Body of pancreas (tissue), 4 donors: ENCODE measurements at regions not wholly inside any gene's neighbourhood (a gene's known extent, or its start where the extent isn't known, plus 50 kb on each side); places are given as distances from the start of the nearest gene placed in this dataset.
A peak's percentile ranks its signal among the peaks of the same experiment; 100 is the strongest.

Source experiments
- ATAC-seq: fragments of 150-250 bp; one replicate; pipeline ENCODE4 v1.9.1; 2016
- DNase-seq, 4 donors: peaks; one replicate each; pipeline ENCODE4 v3.0.0-alpha.2; 2019
- H3K27ac ChIP-seq, 4 donors: fragments of 200-600 bp; sonication (generic); 1 replicate in 3 of 4; 2 replicates in 1 of 4; pipeline versions ENCODE4 v1.5.1 to v1.6.1; 2016 to 2019; ENCODE audit warnings: mild to moderate bottlenecking in 1 of 4, mixed read lengths in 1 of 4, moderate library complexity in 1 of 4
- H3K27me3 ChIP-seq, 2 donors: fragments of 200-600 bp; sonication (generic); one replicate each; pipeline ENCODE4 v1.6.0; 2016; ENCODE audit warnings: mild to moderate bottlenecking in 1 of 2
- H3K36me3 ChIP-seq, 2 donors: fragments of 200-600 bp; sonication (generic); replicated peaks in 1 of 2; 2 replicates each; pipeline ENCODE4 v1.5.1; 2016; ENCODE audit warnings: low read depth in 2 of 2; ENCODE audit not compliant: insufficient read depth in 1 of 2
- H3K4me1 ChIP-seq: fragments of 200-600 bp; sonication (generic); one replicate; pipeline ENCODE4 v1.6.0; 2016
- H3K4me3 ChIP-seq, 2 donors: fragments of 200-600 bp; sonication (generic); 1 replicate in 1 of 2; 2 replicates in 1 of 2; pipeline ENCODE4 v1.5.1; 2016 to 2019
- H3K9me3 ChIP-seq, 3 donors: fragments of 200-600 bp; sonication (generic); 1 replicate in 2 of 3; 2 replicates in 1 of 3; pipeline ENCODE4 v1.5.1; 2016
- POLR2A ChIP-seq, 3 donors: fragments of 450-650 bp; IDR thresholded peaks; one replicate each; pipeline ENCODE4 v1.6.1; 2016; ENCODE audit warnings: antibody characterized with exemption in 3 of 3, mild to moderate bottlenecking in 2 of 3
- WGBS, 2 donors: methylation state at CpG; one replicate each; pipeline ENCODE4 v1.1.5; 2017; 5-methylcytosine and 5-hydroxymethylcytosine counted together
- intact Hi-C: fragments of 100-400 bp; cut with DNase I; formaldehyde crosslinking; loops from one replicate; pipeline ENCODE4 v1.15.1; 2023
- TF ChIP-seq, protein P1 (sequence below), 7 experiments: fragments of 450-650 bp in 4 of 7; fragments of 200-600 bp in 3 of 7; sonication (generic) in 3 of 7; IDR thresholded peaks; one replicate each; pipeline ENCODE4 v1.5.1; 2016 to 2019; ENCODE audit warnings: antibody characterized with exemption in 7 of 7

DNA sequence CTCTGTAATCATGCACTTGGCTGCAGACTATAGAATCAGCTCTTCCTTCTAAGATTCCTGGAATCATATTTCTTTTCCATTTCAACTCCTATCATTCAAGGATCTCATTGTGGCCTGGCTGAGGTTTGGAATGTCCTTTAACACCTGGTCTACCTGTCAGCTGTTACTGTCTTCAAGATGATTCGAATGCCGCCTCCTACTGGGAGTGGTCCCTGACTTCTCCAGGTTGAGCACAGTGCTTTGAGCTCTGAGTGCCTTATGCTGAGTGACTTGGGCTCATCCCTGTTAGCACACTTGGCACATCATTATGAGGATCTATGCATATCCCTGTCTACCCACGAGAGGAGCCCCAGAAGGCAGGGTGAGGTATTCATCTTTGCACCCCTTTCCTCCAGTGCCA lies 87.6 kb downstream of the MARCHF4 start:
- TF ChIP-seq POLR2A (IDR thresholded peaks at IDR 0.05) = no peak
- TF ChIP-seq, protein P1, sequence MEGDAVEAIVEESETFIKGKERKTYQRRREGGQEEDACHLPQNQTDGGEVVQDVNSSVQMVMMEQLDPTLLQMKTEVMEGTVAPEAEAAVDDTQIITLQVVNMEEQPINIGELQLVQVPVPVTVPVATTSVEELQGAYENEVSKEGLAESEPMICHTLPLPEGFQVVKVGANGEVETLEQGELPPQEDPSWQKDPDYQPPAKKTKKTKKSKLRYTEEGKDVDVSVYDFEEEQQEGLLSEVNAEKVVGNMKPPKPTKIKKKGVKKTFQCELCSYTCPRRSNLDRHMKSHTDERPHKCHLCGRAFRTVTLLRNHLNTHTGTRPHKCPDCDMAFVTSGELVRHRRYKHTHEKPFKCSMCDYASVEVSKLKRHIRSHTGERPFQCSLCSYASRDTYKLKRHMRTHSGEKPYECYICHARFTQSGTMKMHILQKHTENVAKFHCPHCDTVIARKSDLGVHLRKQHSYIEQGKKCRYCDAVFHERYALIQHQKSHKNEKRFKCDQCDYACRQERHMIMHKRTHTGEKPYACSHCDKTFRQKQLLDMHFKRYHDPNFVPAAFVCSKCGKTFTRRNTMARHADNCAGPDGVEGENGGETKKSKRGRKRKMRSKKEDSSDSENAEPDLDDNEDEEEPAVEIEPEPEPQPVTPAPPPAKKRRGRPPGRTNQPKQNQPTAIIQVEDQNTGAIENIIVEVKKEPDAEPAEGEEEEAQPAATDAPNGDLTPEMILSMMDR (IDR thresholded peaks at IDR 0.05) = no peak
- 70 to 91% methylated on average over 3 of the region's 3 CpGs for WGBS, 2 donors
- no peak overlapping the region for H3K27ac ChIP-seq

DNA sequence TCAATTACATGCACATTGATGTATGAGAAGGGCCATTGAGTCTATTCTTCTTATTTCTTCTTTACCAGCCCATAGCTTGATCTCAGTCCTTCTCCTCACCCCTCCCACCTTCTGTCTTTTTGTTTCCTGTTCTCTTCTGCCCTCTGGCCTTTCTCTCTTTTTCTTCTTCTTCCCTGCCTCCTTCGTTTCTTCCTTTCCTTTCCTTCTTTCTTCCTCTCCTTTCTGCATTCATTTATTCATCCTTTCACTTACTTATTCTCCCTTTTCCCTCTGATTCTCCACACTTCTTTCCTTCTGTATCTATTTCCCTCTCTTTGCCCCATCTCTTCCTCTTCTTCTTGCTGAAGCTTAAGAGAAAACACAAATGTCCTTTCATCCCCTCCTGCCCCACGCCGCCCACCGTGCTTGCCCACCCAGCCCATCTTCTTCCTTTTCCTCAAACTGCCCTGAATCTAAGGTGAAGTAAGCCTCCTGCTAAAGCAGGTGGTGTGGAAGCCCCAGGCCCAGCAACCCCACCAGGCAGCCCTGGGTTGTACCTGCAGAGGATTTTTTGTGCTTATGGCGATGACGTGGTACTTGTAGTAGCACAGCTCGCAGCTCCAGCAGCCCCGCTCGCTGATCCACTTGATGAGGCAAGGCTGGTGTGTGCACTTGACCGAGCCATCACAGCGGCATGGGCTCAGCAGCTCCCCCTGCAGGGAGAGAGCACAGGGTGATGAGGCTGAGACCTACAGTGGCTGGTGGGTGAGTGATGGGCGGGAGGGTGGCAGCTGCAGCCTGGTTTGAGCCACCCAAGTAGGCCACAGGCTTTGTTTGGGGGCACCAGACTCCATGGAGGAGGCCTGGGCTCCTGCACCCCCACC lies 89.0 kb downstream of the MARCHF4 start:
- DNase-seq (peak in 1 of 4 donors; percentile 10), ATAC-seq (no peak)
- 74 to 90% methylated on average over 8 to 12 of the region's 12 CpGs for WGBS, 2 donors

More for the DNA sequence above, 87.6 kb downstream of the MARCHF4 start:
- H3K4me3 ChIP-seq = no peak overlapping the region
- ATAC-seq (no peak), DNase-seq (no peak)
- H3K4me1 ChIP-seq = no peaks in the 10 kb centered on the region
- no peaks in the 10 kb centered on the region for H3K36me3 ChIP-seq
- H3K9me3 ChIP-seq = no peaks in the 10 kb centered on the region
- no peaks in the 10 kb centered on the region for H3K27me3 ChIP-seq
- intact Hi-C loops = no loop called here

DNA sequence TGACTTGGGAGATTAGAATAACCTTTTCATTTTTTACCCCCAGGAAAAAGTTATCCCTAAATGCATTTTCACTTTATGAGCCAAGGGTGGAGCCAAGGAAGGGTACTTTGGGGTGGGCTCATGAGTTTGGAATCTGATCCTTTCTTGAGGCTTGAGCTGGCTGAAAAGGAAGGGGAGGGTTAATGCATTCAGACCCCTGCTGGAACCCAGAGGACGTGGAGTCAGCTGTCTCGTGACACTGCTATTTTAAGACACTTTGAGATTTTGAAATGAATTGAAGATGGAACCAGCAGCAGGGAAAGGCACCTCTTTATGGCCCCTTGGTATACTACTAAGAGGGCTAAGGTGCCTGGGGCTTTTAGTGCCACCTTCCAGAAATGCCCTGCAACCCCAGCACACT lies 90.4 kb downstream of the MARCHF4 start:
- no peak for ATAC-seq
- H3K4me3 ChIP-seq = no peak overlapping the region
- no peak for TF ChIP-seq POLR2A (IDR thresholded peaks at IDR 0.05)
- TF ChIP-seq, protein P1 (IDR thresholded peaks at IDR 0.05) = no peak
- H3K9me3 ChIP-seq = no peaks in the 10 kb centered on the region
- H3K36me3 ChIP-seq = no peaks in the 10 kb centered on the region
- no peaks in the 10 kb centered on the region for H3K4me1 ChIP-seq
- DNase-seq = no peak
- 30 to 33% methylated on average over 2 of the region's 2 CpGs for WGBS, 2 donors
- intact Hi-C loops = no loop called here
- H3K27ac ChIP-seq = no peak overlapping the region
- H3K27me3 ChIP-seq = no peaks in the 10 kb centered on the region

More for the DNA sequence above, 89.0 kb downstream of the MARCHF4 start:
- TF ChIP-seq, protein P1 (IDR thresholded peaks at IDR 0.05) = no peak
- no peak for TF ChIP-seq POLR2A (IDR thresholded peaks at IDR 0.05)
- Histone ChIP-seq H3K36me3 (no peaks in the 10 kb centered on the region), H3K27me3 (no peaks in the 10 kb centered on the region), H3K4me1 (no peaks in the 10 kb centered on the region), H3K27ac (no peak overlapping the region), H3K4me3 (no peak overlapping the region), H3K9me3 (no peaks in the 10 kb centered on the region)
- intact Hi-C loops = no loop called here

DNA sequence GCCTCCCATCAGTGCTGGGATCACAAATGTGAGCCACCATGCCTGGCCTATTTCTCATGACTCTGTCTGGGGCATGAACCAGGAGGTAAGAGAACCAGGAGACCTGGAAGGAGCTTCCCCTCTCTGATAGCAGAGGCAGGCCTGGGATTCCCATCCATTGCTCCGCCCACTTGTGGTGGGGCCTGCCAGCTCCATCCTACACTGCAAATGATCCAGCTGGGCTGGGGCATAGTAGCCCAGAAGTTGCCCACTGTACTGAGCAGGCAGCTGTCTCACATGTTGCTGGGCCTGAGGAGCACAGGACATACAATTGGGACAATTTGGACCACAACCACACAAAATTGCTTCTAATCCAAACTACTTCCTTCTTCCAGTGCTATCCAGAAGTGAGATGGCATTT lies 91.0 kb downstream of the MARCHF4 start:
- Histone ChIP-seq H3K4me1 (no peaks in the 10 kb centered on the region), H3K4me3 (no peak overlapping the region), H3K27me3 (no peaks in the 10 kb centered on the region), H3K9me3 (no peaks in the 10 kb centered on the region), H3K27ac (no peak overlapping the region), H3K36me3 (no peaks in the 10 kb centered on the region)
- WGBS, 2 donors = 62 to 100% methylated on average over 1 of the region's 1 CpG
- ATAC-seq (no peak), DNase-seq (no peak)
- no peak for TF ChIP-seq POLR2A (IDR thresholded peaks at IDR 0.05)
- TF ChIP-seq, protein P1 (IDR thresholded peaks at IDR 0.05) = no peak
- intact Hi-C loops = no loop called here

DNA sequence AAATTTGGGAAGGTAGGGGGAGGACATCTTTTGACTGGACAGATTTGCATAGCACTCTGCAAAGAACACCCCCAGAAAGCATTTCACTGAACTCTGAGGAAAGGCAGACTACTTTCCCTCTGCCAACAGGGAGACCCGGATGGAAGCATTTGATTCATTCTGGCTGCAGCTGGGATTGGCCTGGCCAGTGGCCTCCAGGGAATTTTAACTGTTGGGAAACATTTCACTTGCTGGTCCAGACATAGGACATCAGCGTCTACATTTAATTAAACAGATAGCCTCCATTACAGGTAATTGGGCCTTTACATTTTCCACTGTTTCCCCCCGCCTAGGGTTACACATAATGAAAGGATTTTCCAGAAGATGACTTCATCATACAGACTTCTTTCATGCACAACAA lies 92.8 kb downstream of the MARCHF4 start:
- WGBS, 2 donors = 78 to 80% methylated on average over 3 of the region's 3 CpGs
- DNase-seq = peak in 2 of 4 donors; percentile 8 to 21
- Histone ChIP-seq H3K9me3 (no peaks in the 10 kb centered on the region), H3K4me1 (no peaks in the 10 kb centered on the region), H3K36me3 (no peaks in the 10 kb centered on the region), H3K27ac (no peak overlapping the region), H3K27me3 (no peaks in the 10 kb centered on the region), H3K4me3 (no peak overlapping the region)
- TF ChIP-seq, protein P1 (IDR thresholded peaks at IDR 0.05) = no peak
- TF ChIP-seq POLR2A (IDR thresholded peaks at IDR 0.05) = no peak
- intact Hi-C loops = no loop called here
- ATAC-seq = no peak
